ENCODE measurements at regions not wholly inside any gene's neighbourhood (a gene's known extent, or its start where the extent isn't known, plus 50 kb on each side); places are given as distances from the start of the nearest gene placed in this dataset.

GRCh38 chr4:71240094-71240493, 98.7 kb upstream of the SLC4A4 start:
- DNase-seq (ENCODE audit: low read depth, low spot score) (no peak), FAIRE-seq (no peak), ATAC-seq (no peak)
- Histone ChIP-seq H3K4me2 (ENCODE audit: control insufficient read depth, insufficient read depth) (no peak overlapping the region), H3K9me3 (replicated peaks; ENCODE audit: control insufficient read depth, insufficient read depth, low read length) (no peaks in the 10 kb centered on the region), H4K20me1 (ENCODE audit: control insufficient read depth, insufficient read depth) (no peaks in the 10 kb centered on the region), H3K4me1 (ENCODE audit: control insufficient read depth, insufficient read depth, low read length) (no peaks in the 10 kb centered on the region), H3K36me3 (ENCODE audit: control insufficient read depth in 2 of 2, insufficient read depth in 2 of 2, low read length in 1 of 2) (no peaks in the 10 kb centered on the region), H3K27ac (ENCODE audit: control insufficient read depth, insufficient read depth) (no peak overlapping the region), H2AFZ (ENCODE audit: control insufficient read depth, low read depth, low read length) (no peak overlapping the region), H3K27me3 (replicated peaks in 1 of 2; ENCODE audit: control insufficient read depth in 2 of 2, insufficient read depth in 2 of 2, low read length in 1 of 2) (no peaks in the 10 kb centered on the region), H3K79me2 (ENCODE audit: control insufficient read depth, insufficient read depth, low read length) (no peaks in the 10 kb centered on the region), H3K9ac (ENCODE audit: control insufficient read depth, insufficient read depth, low read length) (no peak overlapping the region), H3K4me3 (no peak overlapping the region)
- ChIA-PET CTCF (interaction anchor here (5.3 kb wide), 1 partner anchor 10 kb away, joined by 17 read pairs; no protein-coding TSS in a partner anchor), RAD21 (ENCODE audit: unreplicated experiment) (no interaction called here), POLR2A (no interaction called here), SMC1A (ENCODE audit: uncharacterized antibody, unreplicated experiment) (no interaction called here)
- no peak for TF ChIP-seq SKIL (IDR thresholded peaks at IDR 0.05; ENCODE audit: low read depth, poor library complexity, severe bottlenecking)
- TF ChIP-seq EZH2 (IDR thresholded peaks at IDR 0.05; ENCODE audit: borderline replicate concordance, control insufficient read depth, low read depth, low read length): no peak
- no peak for TF ChIP-seq ZBTB33 (IDR thresholded peaks at IDR 0.05)
- TF ChIP-seq FOS (IDR thresholded peaks at IDR 0.05; ENCODE audit: borderline replicate concordance, extremely low read depth, insufficient read length): no peak
- no peak for TF ChIP-seq SRF (IDR thresholded peaks at IDR 0.05; ENCODE audit: low read depth in 2 of 2, low read length in 2 of 2)
- TF ChIP-seq REST (IDR thresholded peaks at IDR 0.05; ENCODE audit: low read depth, low read length): no peak
- TF ChIP-seq KLF5 (IDR thresholded peaks at IDR 0.05; ENCODE audit: partially characterized antibody): no peak
- no peak for TF ChIP-seq SUZ12 (IDR thresholded peaks at IDR 0.05; ENCODE audit: unreplicated experiment)
- TF ChIP-seq GATAD2B (conservative IDR thresholded peaks at IDR 0.05; ENCODE audit: low read depth): no peak
- no peak for TF ChIP-seq ZNF274 (IDR thresholded peaks at IDR 0.05; ENCODE audit: insufficient read depth, insufficient read length)
- TF ChIP-seq CEBPB (IDR thresholded peaks at IDR 0.05; ENCODE audit: borderline replicate concordance in 1 of 2, low read depth in 2 of 2, low read length in 2 of 2): no peak
- no peak for TF ChIP-seq RAD21 (IDR thresholded peaks at IDR 0.05; ENCODE audit: insufficient read depth, low read depth, low read length)
- no peak for TF ChIP-seq MAX (IDR thresholded peaks at IDR 0.05; ENCODE audit: low read depth, low read length)
- TF ChIP-seq TARDBP (IDR thresholded peaks at IDR 0.05; ENCODE audit: borderline replicate concordance): no peak
- in situ Hi-C loops (cut with MboI): no loop called here
- 79% methylated on average over 1 of the region's 1 CpG for WGBS (ENCODE audit: insufficient coverage, insufficient replicate concordance, low lambda C conversion rate, missing lambda C conversion rate)
- no TSS peak for BruUV-seq (replicated peaks)
- intact Hi-C loops (cut with micrococcal nuclease; ENCODE audit: unreplicated experiment): no loop called here
